GM21786 (cell line): ENCODE measurements at regions not wholly inside any gene's neighbourhood (a gene's known extent, or its start where the extent isn't known, plus 50 kb on each side); places are given as distances from the start of the nearest gene placed in this dataset.

Experiments
- ATAC-seq: cut with Tn5 transposase; IDR thresholded peaks from one replicate; pipeline ENCODE4 v1.9.1; 2021; ENCODE audit not compliant: unreplicated experiment

DNA sequence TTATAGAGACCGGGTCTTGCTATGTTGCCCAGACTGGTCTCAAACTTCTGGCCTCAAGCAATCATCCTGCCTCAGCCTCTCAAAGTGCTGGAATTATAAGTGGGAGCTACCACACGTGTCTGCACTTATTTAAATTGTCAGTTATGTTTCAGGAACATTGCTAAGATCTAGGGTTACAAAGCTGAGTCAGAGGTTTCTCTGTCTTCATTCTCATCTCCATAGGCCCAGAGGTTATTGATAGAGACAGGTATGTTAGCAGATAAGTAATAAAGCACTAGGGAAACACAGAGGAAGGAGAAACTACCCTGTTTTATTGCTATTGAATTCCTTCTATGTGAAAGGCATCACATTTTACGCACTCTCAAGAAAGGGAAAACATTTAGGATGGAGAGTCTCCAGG lies 214.1 kb downstream of the REEP3 start:
- ATAC-seq: no peak

- no peak for ATAC-seq
Measured at GRCh38 chr10:63738410-63738809, 217.2 kb downstream of the REEP3 start.

- ATAC-seq: no peak
Measured at GRCh38 chr10:63744060-63744941, 223.1 kb downstream of the REEP3 start.

DNA sequence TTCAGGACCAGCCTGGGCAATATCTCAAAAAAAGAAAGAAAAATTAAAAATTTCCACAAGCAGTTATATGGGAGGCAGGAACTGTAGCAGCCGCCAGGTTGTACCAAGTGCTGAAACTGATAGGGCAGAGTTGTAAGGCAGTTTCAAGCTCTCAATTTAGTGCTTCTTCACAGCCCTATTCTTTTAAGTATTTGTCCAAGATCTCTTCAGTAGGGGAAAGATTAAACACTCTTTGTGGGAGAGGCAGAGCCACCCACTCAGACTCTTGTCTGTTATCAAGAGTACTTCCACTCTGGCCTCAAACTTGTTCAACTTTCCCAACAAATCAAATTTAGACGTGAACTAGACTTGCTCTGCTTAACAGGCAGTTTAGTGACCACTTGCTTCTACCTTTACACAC lies 228.7 kb downstream of the REEP3 start:
- no peak for ATAC-seq

DNA sequence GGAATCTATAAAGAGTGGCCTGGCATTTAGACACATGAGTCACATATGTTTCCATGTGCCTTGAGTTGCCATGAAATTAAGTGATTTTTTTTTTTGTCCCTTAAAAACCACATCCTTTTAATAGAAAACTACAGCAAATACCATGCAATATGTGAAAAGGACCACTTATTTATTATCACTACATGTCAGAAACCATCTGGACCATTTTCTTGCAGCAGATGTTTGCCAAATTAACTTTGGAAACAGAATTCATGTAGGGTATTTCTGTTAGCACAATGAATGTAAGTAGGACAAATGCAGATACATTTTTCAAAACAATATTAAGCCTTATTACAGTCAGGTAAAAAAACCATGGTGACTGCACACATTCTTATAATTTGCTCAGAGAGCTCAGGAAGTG lies 230.6 kb downstream of the REEP3 start:
- ATAC-seq: no peak

DNA sequence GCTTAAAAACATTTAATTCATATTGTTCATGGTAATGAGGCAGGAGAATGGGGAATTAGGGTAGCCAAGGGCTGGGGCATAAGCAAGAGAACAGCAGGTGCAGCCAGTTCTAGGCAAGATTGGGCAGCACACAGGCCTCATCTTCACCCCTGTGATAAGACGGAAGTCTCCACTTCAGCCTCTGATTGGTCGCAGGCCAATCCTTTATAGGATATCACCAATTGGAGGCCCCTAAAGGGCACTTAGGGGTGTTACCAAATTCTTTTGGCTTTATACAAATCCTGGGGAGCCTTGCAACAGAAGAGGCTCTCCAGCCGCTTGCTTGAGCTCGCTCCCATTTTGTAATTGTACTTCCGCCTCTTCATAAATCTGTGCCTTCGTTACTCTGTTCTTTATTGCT lies 231.1 kb downstream of the REEP3 start:
- no peak for ATAC-seq

- no peak for ATAC-seq
Measured at GRCh38 chr10:63753808-63754207, 232.6 kb downstream of the REEP3 start.

DNA sequence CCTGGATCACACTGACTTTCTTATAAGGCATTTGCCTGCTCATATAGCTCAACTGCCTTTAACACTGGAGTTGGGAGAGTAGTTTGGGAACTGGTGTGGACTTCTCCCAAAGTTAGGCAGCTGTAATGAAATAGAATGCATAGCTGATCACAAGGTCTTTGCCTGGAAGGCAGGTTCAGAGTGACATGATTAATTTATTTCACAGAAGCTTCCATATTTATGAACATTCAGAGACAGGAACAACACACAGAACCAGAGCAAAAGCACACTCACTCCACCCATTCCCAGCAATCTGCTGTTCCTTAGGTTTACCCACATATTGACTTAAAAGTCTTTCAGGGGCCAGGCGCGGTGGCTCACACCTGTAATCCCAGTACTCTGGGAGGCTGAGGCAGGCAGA lies 234.2 kb downstream of the REEP3 start:
- no peak for ATAC-seq

- no peak for ATAC-seq
Measured at GRCh38 chr10:63757067-63757466, 235.9 kb downstream of the REEP3 start.

GRCh38 chr10:63758080-63758479 lies 236.9 kb downstream of the REEP3 start:
- no peak for ATAC-seq

- no peak for ATAC-seq
Measured at GRCh38 chr10:63759335-63759734, 238.1 kb downstream of the REEP3 start.

DNA sequence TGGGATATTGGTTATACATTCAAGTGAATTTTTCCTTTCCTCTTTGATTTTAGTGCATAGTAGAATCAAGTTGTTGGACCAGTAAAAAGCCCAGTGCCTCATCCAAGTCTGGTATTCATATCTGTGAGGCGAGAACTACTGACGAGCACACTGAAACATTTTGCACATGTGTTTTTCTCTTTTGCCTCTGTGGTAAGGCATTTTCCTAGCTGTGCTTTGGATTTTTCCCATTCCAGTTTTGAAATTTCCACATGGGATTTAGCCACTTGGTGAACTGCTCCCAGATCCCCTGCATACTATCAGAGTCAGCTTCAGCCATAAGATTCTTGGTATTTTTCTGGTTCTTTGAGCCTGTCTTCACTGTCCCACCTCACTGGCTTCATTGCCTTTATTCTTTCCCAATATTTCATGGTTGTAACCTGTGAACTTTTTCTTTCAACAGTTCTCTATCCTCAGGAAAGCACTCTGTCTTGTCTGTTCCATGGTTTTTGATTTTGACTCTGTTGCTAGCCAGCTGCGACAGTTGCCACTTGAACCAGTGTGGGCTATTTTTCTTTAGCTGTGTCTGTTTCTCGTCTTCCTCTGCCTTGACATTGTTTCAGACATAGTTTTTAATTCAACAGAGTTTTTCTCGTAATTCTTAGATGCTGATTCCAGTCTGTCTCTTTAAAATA lies 239.0 kb downstream of the REEP3 start:
- no peak for ATAC-seq

GRCh38 chr10:63760708-63761047 lies 239.5 kb downstream of the REEP3 start:
- ATAC-seq: no peak

- no peak for ATAC-seq
Measured at GRCh38 chr10:63761243-63761642, 240.0 kb downstream of the REEP3 start.

GRCh38 chr10:63763744-63764143 lies 242.5 kb downstream of the REEP3 start:
- no peak for ATAC-seq

DNA sequence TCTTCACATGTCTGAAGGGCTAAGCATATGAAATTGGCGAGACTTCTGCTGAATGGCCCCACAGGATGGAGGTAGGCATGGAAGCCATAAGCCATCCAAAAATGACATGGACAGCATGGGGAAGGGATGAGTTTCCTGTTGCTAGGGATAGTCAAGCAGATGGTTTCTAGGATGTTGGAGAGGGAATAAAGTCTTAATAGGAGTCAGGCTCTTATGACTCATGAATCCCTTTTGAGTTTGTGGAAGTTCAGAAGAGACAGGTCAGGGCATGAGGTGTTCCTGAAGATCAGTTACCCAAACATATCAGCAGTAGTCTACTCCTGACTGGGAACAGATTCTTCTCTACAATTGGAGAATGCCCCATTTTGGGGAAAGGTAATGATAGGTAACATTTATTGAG lies 243.9 kb downstream of the REEP3 start:
- ATAC-seq: no peak

- no peak for ATAC-seq
Measured at GRCh38 chr10:63766745-63767137, 245.5 kb downstream of the REEP3 start.

- ATAC-seq: no peak
Measured at GRCh38 chr10:63767138-63767801, 246.1 kb downstream of the REEP3 start.

DNA sequence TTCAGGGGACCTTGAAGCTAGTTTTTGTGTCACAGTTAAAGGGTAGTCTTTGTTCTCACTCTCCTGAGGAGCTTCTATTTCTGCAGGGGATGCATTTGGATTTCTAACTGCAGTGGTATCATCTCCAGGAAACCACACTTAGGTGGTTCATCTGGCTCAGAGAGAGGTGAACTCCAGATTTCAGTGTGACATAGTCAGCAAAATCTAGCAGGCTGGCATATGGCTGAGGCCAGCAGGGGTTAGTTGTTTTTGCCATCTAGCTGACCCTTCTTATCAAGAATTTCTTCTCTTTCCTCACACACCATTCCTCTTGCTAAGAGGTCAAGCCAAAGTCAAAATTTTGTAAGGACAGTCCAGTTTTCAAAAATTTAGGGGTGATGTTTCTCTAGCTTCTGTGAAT lies 248.2 kb downstream of the REEP3 start:
- no peak for ATAC-seq

DNA sequence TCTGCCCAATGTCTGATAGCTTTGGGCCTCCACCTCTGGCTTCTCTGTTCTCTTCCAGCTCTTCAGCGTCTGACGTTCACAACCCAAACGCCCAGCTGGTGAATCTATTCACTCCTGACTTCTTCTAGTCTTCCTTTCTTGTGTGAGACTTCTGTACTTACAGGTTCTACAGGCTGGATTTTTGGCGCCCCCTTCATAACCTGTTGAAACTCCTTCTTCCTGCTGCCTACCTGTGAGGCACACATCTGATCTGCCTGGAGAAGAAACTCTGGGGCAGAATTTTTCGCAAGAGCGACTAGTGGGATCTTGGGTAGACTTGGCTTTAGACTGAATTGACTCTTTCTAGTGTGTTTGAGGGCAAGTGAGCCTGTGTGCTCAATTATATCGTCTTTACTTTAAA lies 249.3 kb downstream of the REEP3 start:
- ATAC-seq: no peak

DNA sequence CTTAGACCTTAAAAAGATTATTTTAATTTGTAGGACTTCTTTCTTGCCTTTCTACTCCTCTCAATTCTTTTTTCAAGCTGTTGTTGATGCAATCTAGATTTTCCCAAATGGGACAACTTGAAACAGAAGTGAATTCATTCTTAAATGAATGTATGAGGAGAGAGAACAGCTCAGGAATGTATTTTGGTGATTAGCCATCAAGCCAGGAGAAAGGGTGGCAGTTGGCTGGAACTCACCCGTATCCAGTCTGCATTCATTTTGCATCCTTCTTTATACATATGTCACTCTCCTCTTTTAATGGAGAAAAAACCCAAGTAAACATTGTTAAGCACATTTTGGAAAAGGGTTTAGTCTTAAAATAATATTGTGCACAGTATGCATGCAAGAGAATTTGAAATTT lies 251.3 kb downstream of the REEP3 start:
- ATAC-seq: no peak

- ATAC-seq: no peak
Measured at GRCh38 chr10:63773106-63773505, 251.9 kb downstream of the REEP3 start.
